Naive thymus-derived CD4-positive, alpha-beta T cell (primary cell): ENCODE measurements at regions not wholly inside any gene's neighbourhood (a gene's known extent, or its start where the extent isn't known, plus 50 kb on each side); places are given as distances from the start of the nearest gene placed in this dataset.

Experiments
- ATAC-seq: fragments of 150-1000 bp; cut with Tn5 transposase; 2 replicates; pipeline ENCODE4 v1.10.0; 2021; ENCODE audit warnings: mild to moderate bottlenecking, moderate library complexity
- CTCF ChIA-PET: fragments of 350-600 bp; sonication (Branson Sonifier 250); formaldehyde crosslinking; loops from one replicate; lab custom pipeline; 2021; ENCODE audit warnings: antibody characterized with exemption; lab: Charles Lee
- POLR2A ChIA-PET: fragments of 350-600 bp; sonication (Branson Sonifier 250); formaldehyde crosslinking; loops from one replicate; lab custom pipeline; 2021; ENCODE audit warnings: antibody characterized with exemption, inconsistent platforms; lab: Charles Lee
- DNase-seq, 9 donors: peaks; one replicate each; pipeline versions ENCODE4 v3.0.0 to v3.0.0-alpha.2; 2020 to 2022; ENCODE audit warnings: mixed read lengths in 1 of 9
- H3K27ac ChIP-seq: one replicate; pipeline ENCODE4 v1.7.0; 2013; ENCODE audit warnings: mild to moderate bottlenecking, low read depth, low read length, moderate library complexity
- H3K27me3 ChIP-seq, 2 donors: one replicate each; pipeline ENCODE4 v1.7.0; 2013; ENCODE audit warnings: low read length in 2 of 2, mild to moderate bottlenecking in 2 of 2, moderate library complexity in 2 of 2; ENCODE audit not compliant: control insufficient read depth in 2 of 2, insufficient read depth in 2 of 2
- H3K36me3 ChIP-seq, 3 experiments: 1 replicate in 2 of 3; 2 replicates in 1 of 3; pipeline ENCODE4 v1.7.0; 2013; ENCODE audit warnings: low read length in 3 of 3, mild to moderate bottlenecking in 3 of 3, moderate library complexity in 1 of 3; ENCODE audit not compliant: insufficient read depth in 3 of 3, control insufficient read depth in 2 of 3
- H3K4me1 ChIP-seq, 2 donors: one replicate each; pipeline ENCODE4 v1.7.0; 2013; ENCODE audit warnings: low read length in 2 of 2, mild to moderate bottlenecking in 2 of 2, moderate library complexity in 1 of 2; ENCODE audit not compliant: control insufficient read depth in 2 of 2, insufficient read depth in 2 of 2
- H3K4me3 ChIP-seq: 2 replicates; pipeline ENCODE4 v1.7.0; 2013; ENCODE audit warnings: mild to moderate bottlenecking, low read length
- H3K9me3 ChIP-seq, 3 experiments: 1 replicate in 2 of 3; 2 replicates in 1 of 3; pipeline ENCODE4 v1.7.0; 2013; ENCODE audit warnings: low read length in 3 of 3; ENCODE audit not compliant: control insufficient read depth in 2 of 3
- H3K27ac Mint-ChIP-seq, 9 donors: one replicate each; pipeline ENCODE4 v1.8.0; 2020 to 2022; ENCODE audit warnings: mixed read lengths in 9 of 9, mild to moderate bottlenecking in 8 of 9, moderate library complexity in 5 of 9, inconsistent platforms in 2 of 9
- H3K27me3 Mint-ChIP-seq, 5 donors: one replicate each; pipeline ENCODE4 v1.8.0; 2021 to 2022; ENCODE audit warnings: mixed read lengths in 5 of 5, mild to moderate bottlenecking in 1 of 5
- H3K36me3 Mint-ChIP-seq, 5 donors: one replicate each; pipeline ENCODE4 v1.8.0; 2020 to 2022; ENCODE audit warnings: mixed read lengths in 5 of 5, mild to moderate bottlenecking in 3 of 5, inconsistent platforms in 1 of 5
- H3K4me1 Mint-ChIP-seq, 7 donors: one replicate each; pipeline ENCODE4 v1.8.0; 2020 to 2022; ENCODE audit warnings: mixed read lengths in 7 of 7, mild to moderate bottlenecking in 3 of 7, inconsistent platforms in 1 of 7
- H3K4me3 Mint-ChIP-seq, 10 donors: one replicate each; pipeline ENCODE4 v1.8.0; 2020 to 2022; ENCODE audit warnings: mild to moderate bottlenecking in 10 of 10, mixed read lengths in 10 of 10, moderate library complexity in 6 of 10, inconsistent platforms in 2 of 10
- H3K9me3 Mint-ChIP-seq, 11 donors: one replicate each; pipeline ENCODE4 v1.8.0; 2020 to 2022; ENCODE audit warnings: mixed read lengths in 11 of 11, mild to moderate bottlenecking in 4 of 11, inconsistent platforms in 1 of 11, moderate library complexity in 1 of 11
- intact Hi-C, 2 donors: fragments of 100-400 bp; cut with micrococcal nuclease; formaldehyde crosslinking; loops; one replicate each; pipeline ENCODE4 v1.15.1; 2023

DNA sequence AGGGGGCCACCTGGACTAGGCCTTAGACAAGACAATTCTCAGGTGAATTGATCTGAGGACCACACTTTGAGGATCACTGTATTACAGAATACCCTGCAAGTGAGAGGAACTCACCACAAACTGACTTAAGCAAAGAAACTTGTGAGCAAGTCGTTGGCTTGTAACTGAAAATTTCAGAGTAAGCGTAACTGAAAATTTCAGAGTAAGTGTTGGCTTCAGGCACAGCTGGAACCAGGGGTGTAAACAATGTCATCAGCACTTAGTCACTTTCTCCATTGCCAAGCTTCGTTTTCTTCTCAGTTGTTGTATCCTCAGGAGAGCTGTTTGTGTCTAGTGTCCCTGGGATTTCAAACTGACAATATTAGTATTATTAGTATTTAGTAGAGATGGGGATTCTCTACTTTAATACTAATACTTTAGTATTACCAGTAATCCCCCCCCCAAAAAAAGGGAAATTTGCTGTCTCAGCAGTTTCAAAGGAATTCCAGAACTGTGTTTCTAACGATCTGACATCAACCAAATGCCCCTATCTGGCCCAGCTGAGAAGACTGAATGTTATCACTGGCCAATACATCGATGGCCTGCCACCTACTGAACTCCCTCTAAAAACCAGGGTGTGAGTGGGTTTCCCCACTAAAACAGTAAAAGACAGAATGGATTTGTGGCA lies 474.4 kb downstream of the NTRK3 start:
- ChIA-PET POLR2A (no interaction called here), CTCF (no interaction called here)
- Histone ChIP-seq H3K36me3 (no peaks in the 10 kb centered on the region), H3K9me3 (no peaks in the 10 kb centered on the region), H3K27ac (no peak overlapping the region), H3K4me3 (no peak overlapping the region), H3K27me3 (no peaks in the 10 kb centered on the region), H3K4me1 (no peaks in the 10 kb centered on the region)
- intact Hi-C loops = no loop called here
- DNase-seq = no peak
- ATAC-seq = no peak
- no peak overlapping the region for H3K27ac Mint-ChIP-seq
- H3K4me1 Mint-ChIP-seq = no peaks in the 10 kb centered on the region
- no peaks in the 10 kb centered on the region for H3K36me3 Mint-ChIP-seq
- no peak overlapping the region for H3K4me3 Mint-ChIP-seq
- H3K27me3 Mint-ChIP-seq = peaks cover 0 to 4% (median 0%) of the 10 kb centered on the region in 5 donors
- H3K9me3 Mint-ChIP-seq = peaks cover 0 to 3% (median 0%) of the 10 kb centered on the region in 11 donors

DNA sequence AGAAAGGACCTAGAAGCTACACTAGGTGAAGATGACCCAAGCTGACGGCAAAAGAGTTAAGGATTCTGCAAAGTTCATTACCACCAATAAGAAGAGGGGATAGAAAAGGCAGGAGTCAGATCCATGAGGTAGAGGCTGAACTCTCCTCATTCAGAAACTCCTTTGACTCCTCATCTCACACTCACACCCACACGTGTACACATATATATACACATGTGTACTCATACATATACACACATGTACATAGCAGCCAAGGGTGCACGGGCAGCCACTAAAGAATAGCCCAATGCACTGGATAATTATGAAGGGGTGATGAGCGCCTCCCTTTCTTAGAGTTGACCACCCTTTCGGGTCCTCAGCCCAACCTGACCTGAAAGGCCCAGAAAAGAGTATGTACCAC lies 476.8 kb downstream of the NTRK3 start:
- H3K4me1 ChIP-seq = no peaks in the 10 kb centered on the region
- peaks cover 0 to 1% (median 0%) of the 10 kb centered on the region in 7 donors for H3K4me1 Mint-ChIP-seq
- H3K4me3 Mint-ChIP-seq = no peak overlapping the region
- no peak overlapping the region for H3K27ac ChIP-seq
- no peak for ATAC-seq
- ChIA-PET POLR2A (no interaction called here), CTCF (no interaction called here)
- peaks cover 0 to 4% (median 0%) of the 10 kb centered on the region in 5 donors for H3K27me3 Mint-ChIP-seq
- H3K9me3 Mint-ChIP-seq = peaks cover 0 to 3% (median 0%) of the 10 kb centered on the region in 11 donors
- H3K27me3 ChIP-seq = no peaks in the 10 kb centered on the region
- DNase-seq = no peak
- no peaks in the 10 kb centered on the region for H3K36me3 Mint-ChIP-seq
- H3K4me3 ChIP-seq = no peak overlapping the region
- no peaks in the 10 kb centered on the region for H3K36me3 ChIP-seq
- intact Hi-C loops = no loop called here
- H3K9me3 ChIP-seq = no peaks in the 10 kb centered on the region
- no peak overlapping the region for H3K27ac Mint-ChIP-seq

GRCh38 chr15:87778358-87778757 lies 478.2 kb downstream of the NTRK3 start:
- no peak for ATAC-seq
- peaks cover 0 to 3% (median 0%) of the 10 kb centered on the region in 11 donors for H3K9me3 Mint-ChIP-seq

DNA sequence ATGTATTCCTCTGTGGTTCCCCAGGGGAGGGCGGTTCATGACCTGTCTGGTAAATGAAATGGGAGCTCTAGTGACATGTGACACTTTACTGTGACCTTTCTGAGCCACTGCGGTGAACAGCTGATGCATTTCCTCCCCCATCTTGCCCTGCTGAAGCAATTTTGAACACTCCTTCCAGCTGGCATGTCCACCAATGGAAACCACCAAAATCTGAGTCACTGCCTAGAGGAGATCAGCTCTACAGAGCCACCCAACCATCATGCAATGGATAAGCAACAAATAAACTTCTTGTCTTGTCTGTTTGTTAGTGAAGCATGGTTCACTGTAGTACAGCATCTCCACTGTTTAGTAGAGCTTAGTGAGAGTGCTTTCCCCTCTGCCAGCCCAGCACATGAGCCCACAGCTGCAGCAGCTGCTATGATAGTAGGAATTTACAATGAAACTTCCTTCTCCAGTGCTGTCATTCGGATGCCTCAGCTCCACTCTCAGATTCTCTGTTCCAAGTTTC lies 479.4 kb downstream of the NTRK3 start:
- Histone ChIP-seq H3K36me3 (no peaks in the 10 kb centered on the region), H3K4me3 (no peak overlapping the region), H3K4me1 (no peaks in the 10 kb centered on the region), H3K27ac (no peak overlapping the region), H3K27me3 (no peaks in the 10 kb centered on the region), H3K9me3 (no peaks in the 10 kb centered on the region)
- ChIA-PET CTCF (no interaction called here), POLR2A (no interaction called here)
- no peak overlapping the region for H3K4me3 Mint-ChIP-seq
- H3K36me3 Mint-ChIP-seq = no peaks in the 10 kb centered on the region
- intact Hi-C loops = no loop called here
- H3K27me3 Mint-ChIP-seq = peaks cover 0 to 4% (median 0%) of the 10 kb centered on the region in 5 donors
- H3K9me3 Mint-ChIP-seq = peaks cover 0 to 9% (median 0%) of the 10 kb centered on the region in 11 donors
- DNase-seq = no peak
- no peak overlapping the region for H3K27ac Mint-ChIP-seq
- ATAC-seq = no peak
- peaks cover 0 to 1% (median 0%) of the 10 kb centered on the region in 7 donors for H3K4me1 Mint-ChIP-seq

More at GRCh38 chr15:87778358-87778757, 478.2 kb downstream of the NTRK3 start:
- H3K4me1 Mint-ChIP-seq = peaks cover 0 to 1% (median 0%) of the 10 kb centered on the region in 7 donors
- CTCF ChIA-PET = no interaction called here
- H3K4me1 ChIP-seq = no peaks in the 10 kb centered on the region
- intact Hi-C loops = no loop called here
- H3K4me3 ChIP-seq = no peak overlapping the region
- peaks cover 0 to 4% (median 0%) of the 10 kb centered on the region in 5 donors for H3K27me3 Mint-ChIP-seq
- no peak overlapping the region for H3K27ac Mint-ChIP-seq
- H3K27ac ChIP-seq = no peak overlapping the region
- POLR2A ChIA-PET = no interaction called here
- H3K9me3 ChIP-seq = no peaks in the 10 kb centered on the region
- no peaks in the 10 kb centered on the region for H3K27me3 ChIP-seq
- H3K36me3 ChIP-seq = no peaks in the 10 kb centered on the region
- no peak for DNase-seq
- H3K36me3 Mint-ChIP-seq = no peaks in the 10 kb centered on the region
- H3K4me3 Mint-ChIP-seq = no peak overlapping the region

DNA sequence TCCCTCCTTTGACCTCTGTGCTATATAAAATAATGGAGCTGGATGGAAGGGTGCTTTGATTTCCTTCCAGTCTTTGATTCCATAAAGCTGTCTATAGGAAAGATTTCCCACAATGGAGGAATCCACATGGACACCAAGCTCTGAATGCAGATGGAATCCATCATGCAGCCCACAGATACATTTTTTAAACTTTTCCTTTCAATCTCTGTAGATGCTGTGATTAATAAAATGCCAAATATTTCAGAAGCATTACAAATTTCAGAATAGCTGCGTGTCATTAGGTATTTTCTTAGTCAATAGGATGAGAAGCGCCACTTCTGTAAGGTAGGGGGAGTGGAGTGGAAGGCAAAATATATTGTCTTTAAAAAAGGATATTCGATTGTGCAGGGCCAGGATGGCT lies 489.0 kb downstream of the NTRK3 start:
- no peak overlapping the region for H3K27ac ChIP-seq
- H3K36me3 ChIP-seq = no peaks in the 10 kb centered on the region
- no peak for ATAC-seq
- no peaks in the 10 kb centered on the region for H3K9me3 ChIP-seq
- POLR2A ChIA-PET = no interaction called here
- Mint-ChIP-seq H3K27me3 (peaks cover 0 to 3% (median 0%) of the 10 kb centered on the region in 5 donors), H3K9me3 (peaks cover 2 to 29% (median 10%) of the 10 kb centered on the region in 11 donors), H3K36me3 (peaks cover 0 to 8% (median 3%) of the 10 kb centered on the region in 5 donors), H3K27ac (no peak overlapping the region), H3K4me3 (no peak overlapping the region), H3K4me1 (peaks cover 0 to 10% (median 8%) of the 10 kb centered on the region in 7 donors)
- intact Hi-C loops = no loop called here
- CTCF ChIA-PET = no interaction called here
- H3K4me3 ChIP-seq = no peak overlapping the region
- H3K4me1 ChIP-seq = peaks cover 0 to under 1% of the 10 kb centered on the region in 2 donors
- no peak for DNase-seq
- H3K27me3 ChIP-seq = no peaks in the 10 kb centered on the region

- H3K27me3 Mint-ChIP-seq = peaks cover 0 to 3% (median 0%) of the 10 kb centered on the region in 5 donors
- no peaks in the 10 kb centered on the region for H3K36me3 ChIP-seq
- peaks cover 0 to 7% (median 4%) of the 10 kb centered on the region in 5 donors for H3K36me3 Mint-ChIP-seq
- ChIA-PET POLR2A (interaction anchor here (0.6 kb wide), 1 partner anchor 46 kb away, joined by 3 read pairs; no protein-coding TSS in a partner anchor), CTCF (no interaction called here)
- no peak overlapping the region for H3K4me3 Mint-ChIP-seq
- peaks cover 0 to 11% of the 10 kb centered on the region in 2 donors for H3K4me1 ChIP-seq
- no peak overlapping the region for H3K27ac ChIP-seq
- H3K4me3 ChIP-seq = no peak overlapping the region
- DNase-seq (no peak), ATAC-seq (no peak)
- H3K27me3 ChIP-seq = no peaks in the 10 kb centered on the region
- intact Hi-C loops = no loop called here
- peak overlapping the region in 1 of 9 donors; percentile 3 for H3K27ac Mint-ChIP-seq
- no peaks in the 10 kb centered on the region for H3K9me3 ChIP-seq
- H3K9me3 Mint-ChIP-seq = peaks cover 0 to 20% (median 5%) of the 10 kb centered on the region in 11 donors
- peaks cover 6 to 25% (median 23%) of the 10 kb centered on the region in 7 donors for H3K4me1 Mint-ChIP-seq
Measured at GRCh38 chr15:87764461-87765240, 491.9 kb downstream of the NTRK3 start.
